Osteoblast (primary cell): ENCODE measurements at regions not wholly inside any gene's neighbourhood (a gene's known extent, or its start where the extent isn't known, plus 50 kb on each side); places are given as distances from the start of the nearest gene placed in this dataset.

Source experiments
- DNase-seq: peaks from one replicate; pipeline ENCODE4 v3.0.0; 2011; ENCODE audit warnings: low spot score, mixed read lengths; ENCODE audit not compliant: insufficient read length; ENCODE audit errors: missing footprints
- H2AFZ ChIP-seq: 2 replicates; pipeline ENCODE4 v1.6.0; 2011; ENCODE audit warnings: mild to moderate bottlenecking, low read length
- H3K27ac ChIP-seq: 2 replicates; pipeline ENCODE4 v1.5.1; 2011; ENCODE audit warnings: mild to moderate bottlenecking, low read depth, low read length, moderate library complexity
- H3K27me3 ChIP-seq: 2 replicates; pipeline ENCODE4 v1.6.0; 2012; ENCODE audit warnings: mild to moderate bottlenecking, control low read depth, inconsistent platforms, low read length, moderate library complexity; ENCODE audit not compliant: insufficient read depth
- H3K36me3 ChIP-seq: 2 replicates; pipeline ENCODE4 v1.5.1; 2011; ENCODE audit warnings: mild to moderate bottlenecking, low read length, control low read depth, moderate library complexity; ENCODE audit not compliant: insufficient read depth
- H3K4me1 ChIP-seq: 2 replicates; pipeline ENCODE4 v1.5.1; 2011; ENCODE audit warnings: mild to moderate bottlenecking, low read length, control low read depth, moderate library complexity; ENCODE audit not compliant: insufficient read depth
- H3K4me2 ChIP-seq: 2 replicates; pipeline ENCODE4 v1.6.0; 2011; ENCODE audit warnings: mild to moderate bottlenecking, low read length; ENCODE audit not compliant: insufficient read depth
- H3K4me3 ChIP-seq: fragments of 200-600 bp; sonication (generic); 3 replicates; pipeline ENCODE4 v1.5.1; 2012; ENCODE audit warnings: mild to moderate bottlenecking, low read length, inconsistent platforms; ENCODE audit not compliant: insufficient read depth
- H3K79me2 ChIP-seq: 2 replicates; pipeline ENCODE4 v1.6.0; 2012; ENCODE audit warnings: mild to moderate bottlenecking, low read length, control low read depth, inconsistent platforms; ENCODE audit not compliant: insufficient read depth
- H3K9me3 ChIP-seq: 2 replicates; pipeline ENCODE4 v1.5.1; 2011; ENCODE audit warnings: low read depth, low read length, control low read depth
- H4K20me1 ChIP-seq: 2 replicates; pipeline ENCODE4 v1.6.0; 2012; ENCODE audit warnings: mild to moderate bottlenecking, low read length, control low read depth; ENCODE audit not compliant: insufficient read depth
- TF ChIP-seq, protein P1 (sequence below): IDR thresholded peaks from 2 replicates; pipeline ENCODE4 v1.5.1; 2011; ENCODE audit warnings: mild to moderate bottlenecking, low read depth, low read length, moderate library complexity; ENCODE audit errors: extremely low read depth

DNA sequence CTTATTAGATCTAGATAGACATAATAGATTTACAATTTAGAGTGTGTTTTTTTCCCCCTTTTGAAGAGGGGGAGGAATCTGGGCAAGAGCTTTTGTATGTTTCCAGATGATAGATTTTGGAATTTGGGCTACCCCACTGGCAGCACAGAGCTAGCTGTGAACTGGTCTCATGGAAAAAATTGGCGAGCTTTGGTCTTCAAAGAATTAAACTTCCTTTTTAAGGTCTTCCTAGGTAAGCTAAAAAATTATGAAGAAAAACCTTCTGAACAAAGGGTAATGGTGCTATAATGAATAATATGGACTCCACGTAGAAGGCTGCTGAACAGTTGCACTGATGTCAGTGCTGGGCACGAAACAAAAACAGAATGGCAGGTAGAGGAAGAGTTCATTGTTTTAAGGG lies 109.3 kb downstream of the ZIC5 start:
- H3K4me2 ChIP-seq = no peak overlapping the region
- TF ChIP-seq, protein P1, sequence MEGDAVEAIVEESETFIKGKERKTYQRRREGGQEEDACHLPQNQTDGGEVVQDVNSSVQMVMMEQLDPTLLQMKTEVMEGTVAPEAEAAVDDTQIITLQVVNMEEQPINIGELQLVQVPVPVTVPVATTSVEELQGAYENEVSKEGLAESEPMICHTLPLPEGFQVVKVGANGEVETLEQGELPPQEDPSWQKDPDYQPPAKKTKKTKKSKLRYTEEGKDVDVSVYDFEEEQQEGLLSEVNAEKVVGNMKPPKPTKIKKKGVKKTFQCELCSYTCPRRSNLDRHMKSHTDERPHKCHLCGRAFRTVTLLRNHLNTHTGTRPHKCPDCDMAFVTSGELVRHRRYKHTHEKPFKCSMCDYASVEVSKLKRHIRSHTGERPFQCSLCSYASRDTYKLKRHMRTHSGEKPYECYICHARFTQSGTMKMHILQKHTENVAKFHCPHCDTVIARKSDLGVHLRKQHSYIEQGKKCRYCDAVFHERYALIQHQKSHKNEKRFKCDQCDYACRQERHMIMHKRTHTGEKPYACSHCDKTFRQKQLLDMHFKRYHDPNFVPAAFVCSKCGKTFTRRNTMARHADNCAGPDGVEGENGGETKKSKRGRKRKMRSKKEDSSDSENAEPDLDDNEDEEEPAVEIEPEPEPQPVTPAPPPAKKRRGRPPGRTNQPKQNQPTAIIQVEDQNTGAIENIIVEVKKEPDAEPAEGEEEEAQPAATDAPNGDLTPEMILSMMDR = no peak
- H3K4me3 ChIP-seq = no peak overlapping the region
- no peaks in the 10 kb centered on the region for H3K36me3 ChIP-seq
- no peaks in the 10 kb centered on the region for H3K9me3 ChIP-seq
- no peak for DNase-seq
- no peaks in the 10 kb centered on the region for H3K79me2 ChIP-seq
- H3K4me1 ChIP-seq = no peaks in the 10 kb centered on the region
- no peak overlapping the region for H3K27ac ChIP-seq
- H2AFZ ChIP-seq = no peak overlapping the region
- no peaks in the 10 kb centered on the region for H4K20me1 ChIP-seq
- H3K27me3 ChIP-seq = no peaks in the 10 kb centered on the region

GRCh38 chr13:99861771-99862170 lies 109.8 kb downstream of the ZIC5 start:
- Histone ChIP-seq H3K36me3 (no peaks in the 10 kb centered on the region), H3K27ac (no peak overlapping the region), H2AFZ (no peak overlapping the region), H3K4me3 (no peak overlapping the region), H3K4me2 (no peak overlapping the region), H3K27me3 (no peaks in the 10 kb centered on the region), H4K20me1 (no peaks in the 10 kb centered on the region), H3K79me2 (no peaks in the 10 kb centered on the region), H3K9me3 (no peaks in the 10 kb centered on the region), H3K4me1 (no peaks in the 10 kb centered on the region)
- DNase-seq = no peak
- TF ChIP-seq, protein P1 = no peak

- Histone ChIP-seq H3K4me2 (no peak overlapping the region), H2AFZ (no peak overlapping the region), H3K79me2 (no peaks in the 10 kb centered on the region), H3K9me3 (no peaks in the 10 kb centered on the region), H3K27ac (no peak overlapping the region), H3K27me3 (no peaks in the 10 kb centered on the region), H4K20me1 (no peaks in the 10 kb centered on the region), H3K36me3 (no peaks in the 10 kb centered on the region), H3K4me1 (no peaks in the 10 kb centered on the region), H3K4me3 (no peak overlapping the region)
- no peak for DNase-seq
- TF ChIP-seq, protein P1 = no peak
Measured at GRCh38 chr13:99860745-99861144, 110.8 kb downstream of the ZIC5 start.

- Histone ChIP-seq H3K27me3 (no peaks in the 10 kb centered on the region), H4K20me1 (no peaks in the 10 kb centered on the region), H3K4me2 (no peak overlapping the region), H3K4me1 (no peaks in the 10 kb centered on the region), H3K27ac (no peak overlapping the region), H3K9me3 (no peaks in the 10 kb centered on the region), H2AFZ (no peak overlapping the region), H3K36me3 (no peaks in the 10 kb centered on the region), H3K4me3 (no peak overlapping the region), H3K79me2 (no peaks in the 10 kb centered on the region)
- no peak for DNase-seq
- TF ChIP-seq, protein P1 = no peak
Measured at GRCh38 chr13:99859178-99860177, 112.1 kb downstream of the ZIC5 start.
